ENCODE measurements at regions not wholly inside any gene's neighbourhood (a gene's known extent, or its start where the extent isn't known, plus 50 kb on each side); places are given as distances from the start of the nearest gene placed in this dataset.
"Not testable (repeated sequence)": the region's sequence is repeated elsewhere in the genome, so short reads cannot be mapped to it uniquely, and the experiment has no call there.

- DNase-seq (ENCODE audit: low read depth): no peak
Measured at GRCh38 chr4:149045731-149046130, 603.5 kb upstream of the NR3C2 start.

GRCh38 chr4:149039786-149040185 is 597.6 kb upstream of the NR3C2 start:
- not testable (repeated sequence) for DNase-seq (ENCODE audit: low read depth)

- no peak for DNase-seq (ENCODE audit: low read depth)
Measured at GRCh38 chr4:149031399-149031798, 589.2 kb upstream of the NR3C2 start.

- DNase-seq (ENCODE audit: low read depth): no peak
Measured at GRCh38 chr4:149029056-149029651, 586.9 kb upstream of the NR3C2 start.

GRCh38 chr4:149026696-149027095 is 584.5 kb upstream of the NR3C2 start:
- DNase-seq (ENCODE audit: low read depth): no peak

GRCh38 chr4:149017002-149017734 is 575.0 kb upstream of the NR3C2 start:
- DNase-seq (ENCODE audit: low read depth): no peak

GRCh38 chr4:149009223-149009622 is 567.0 kb upstream of the NR3C2 start:
- DNase-seq (ENCODE audit: low read depth): no peak

- no peak for DNase-seq (ENCODE audit: low read depth)
Measured at GRCh38 chr4:149008415-149009025, 566.3 kb upstream of the NR3C2 start.

GRCh38 chr4:149005191-149005590 is 563.0 kb upstream of the NR3C2 start:
- DNase-seq (ENCODE audit: low read depth): no peak

GRCh38 chr4:148999924-149000323 is 557.7 kb upstream of the NR3C2 start:
- no peak for DNase-seq (ENCODE audit: low read depth)

- DNase-seq (ENCODE audit: low read depth): no peak
Measured at GRCh38 chr4:148998719-148999118, 556.5 kb upstream of the NR3C2 start.

GRCh38 chr4:148986951-148987350 is 544.7 kb upstream of the NR3C2 start:
- DNase-seq (ENCODE audit: low read depth): no peak

GRCh38 chr4:148984951-148985350 is 542.7 kb upstream of the NR3C2 start:
- no peak for DNase-seq (ENCODE audit: low read depth)

- no peak for DNase-seq (ENCODE audit: low read depth)
Measured at GRCh38 chr4:148982200-148982599, 540.0 kb upstream of the NR3C2 start.

- DNase-seq (ENCODE audit: low read depth): no peak
Measured at GRCh38 chr4:148980782-148981480, 538.7 kb upstream of the NR3C2 start.

GRCh38 chr4:148978301-148978700 is 536.1 kb upstream of the NR3C2 start:
- DNase-seq (ENCODE audit: low read depth): no peak

GRCh38 chr4:148975464-148975863 is 533.2 kb upstream of the NR3C2 start:
- no peak for DNase-seq (ENCODE audit: low read depth)

- DNase-seq (ENCODE audit: low read depth): no peak
Measured at GRCh38 chr4:148965080-148965479, 522.9 kb upstream of the NR3C2 start.

- no peak for DNase-seq (ENCODE audit: low read depth)
Measured at GRCh38 chr4:148964456-148964855, 522.2 kb upstream of the NR3C2 start.

- no peak for DNase-seq (ENCODE audit: low read depth)
Measured at GRCh38 chr4:148962539-148963290, 520.5 kb upstream of the NR3C2 start.

GRCh38 chr4:148961526-148961925 is 519.3 kb upstream of the NR3C2 start:
- DNase-seq (ENCODE audit: low read depth): no peak

GRCh38 chr4:148958317-148958716 is 516.1 kb upstream of the NR3C2 start:
- no peak for DNase-seq (ENCODE audit: low read depth)
